SK-N-SH treated with all-trans-retinoic acid at 6 μM for 48 hours (cell line): ENCODE measurements at regions not wholly inside any gene's neighbourhood (a gene's known extent, or its start where the extent isn't known, plus 50 kb on each side); places are given as distances from the start of the nearest gene placed in this dataset.

ENCODE experiments used
- ATAC-seq: fragments of 200-7000 bp; cut with Tn5 transposase; 3 replicates; pipeline ENCODE4 v1.9.1; 2020; ENCODE audit warnings: mild to moderate bottlenecking, moderate library complexity
- ARNTL ChIP-seq: fragments of 450-650 bp; formaldehyde crosslinking; IDR thresholded peaks from 2 replicates; pipeline ENCODE4 v1.5.0; 2020; ENCODE audit warnings: low read depth, mild to moderate bottlenecking, moderate library complexity, borderline replicate concordance
- BACH2 ChIP-seq: fragments of 250-450 bp; sonication (Bioruptor Pico); IDR thresholded peaks from 2 replicates; pipeline ENCODE4 v1.9.0; 2021; ENCODE audit warnings: mild to moderate bottlenecking, borderline replicate concordance
- CSDC2 ChIP-seq: fragments of 250-450 bp; sonication (Bioruptor Pico); IDR thresholded peaks from 2 replicates; pipeline ENCODE4 v1.5.0; 2020; ENCODE audit warnings: mild to moderate bottlenecking, moderate library complexity
- CSRNP3 ChIP-seq: fragments of 250-450 bp; sonication (Bioruptor Pico); IDR thresholded peaks from 2 replicates; pipeline ENCODE4 v1.5.1; 2021; ENCODE audit warnings: mild to moderate bottlenecking, moderate library complexity
- ESRRG ChIP-seq: fragments of 250-450 bp; sonication (Bioruptor Pico); IDR thresholded peaks from 2 replicates; pipeline ENCODE4 v1.6.1; 2021; ENCODE audit warnings: mild to moderate bottlenecking
- GLIS3 ChIP-seq: fragments of 250-450 bp; sonication (Bioruptor Pico); IDR thresholded peaks from 2 replicates; pipeline ENCODE4 v1.5.0; 2020; ENCODE audit warnings: mild to moderate bottlenecking, moderate library complexity
- ISL1 ChIP-seq: fragments of 250-450 bp; sonication (Bioruptor Pico); IDR thresholded peaks from 2 replicates; pipeline ENCODE4 v2.1.2; 2022; ENCODE audit warnings: mild to moderate bottlenecking, moderate library complexity
- OSR1 ChIP-seq: fragments of 250-450 bp; sonication (Bioruptor Pico); IDR thresholded peaks from 2 replicates; pipeline ENCODE4 v1.8.0; 2022; ENCODE audit warnings: moderate library complexity, mild to moderate bottlenecking, inconsistent platforms
- POU6F1 ChIP-seq: fragments of 250-450 bp; sonication (Bioruptor Pico); IDR thresholded peaks from 2 replicates; pipeline ENCODE4 v1.8.0; 2021; ENCODE audit warnings: low read depth, mild to moderate bottlenecking, moderate library complexity, borderline replicate concordance
- PPARA ChIP-seq: fragments of 250-450 bp; sonication (Bioruptor Pico); IDR thresholded peaks from 2 replicates; pipeline ENCODE4 v1.5.0; 2020; ENCODE audit warnings: mild to moderate bottlenecking, borderline replicate concordance
- SNAI2 ChIP-seq: fragments of 250-450 bp; sonication (Bioruptor Pico); IDR thresholded peaks from 2 replicates; pipeline ENCODE4 v1.5.0; 2020; ENCODE audit warnings: mild to moderate bottlenecking, moderate library complexity
- TCF4 ChIP-seq: fragments of 250-450 bp; sonication (Bioruptor Pico); IDR thresholded peaks from 2 replicates; pipeline ENCODE4 v1.8.0; 2021; ENCODE audit warnings: mild to moderate bottlenecking, moderate library complexity, borderline replicate concordance
- TOX ChIP-seq: fragments of 250-450 bp; sonication (Bioruptor Pico); IDR thresholded peaks from 2 replicates; pipeline ENCODE4 v1.8.0; 2021; ENCODE audit warnings: mild to moderate bottlenecking, moderate library complexity, borderline replicate concordance
- ZC3H10 ChIP-seq: fragments of 250-450 bp; sonication (Bioruptor Pico); IDR thresholded peaks from 2 replicates; pipeline ENCODE4 v1.5.1; 2021; ENCODE audit warnings: mild to moderate bottlenecking, moderate library complexity
- ZFP3 ChIP-seq: fragments of 250-450 bp; sonication (Bioruptor Pico); IDR thresholded peaks from 2 replicates; pipeline ENCODE4 v1.5.0; 2020; ENCODE audit warnings: mild to moderate bottlenecking, moderate library complexity
- ZFP30 ChIP-seq: fragments of 450-650 bp; formaldehyde crosslinking; IDR thresholded peaks from 2 replicates; pipeline ENCODE4 v1.5.0; 2022; ENCODE audit warnings: mild to moderate bottlenecking, moderate library complexity
- ZNF565 ChIP-seq: fragments of 450-650 bp; formaldehyde crosslinking; conservative IDR thresholded peaks from 2 replicates; pipeline ENCODE4 v1.5.0; 2020; ENCODE audit warnings: low read depth, mild to moderate bottlenecking, moderate library complexity
- ZNF70 ChIP-seq: fragments of 450-650 bp; formaldehyde crosslinking; IDR thresholded peaks from 2 replicates; pipeline ENCODE4 v1.5.0; 2020; ENCODE audit warnings: mild to moderate bottlenecking, moderate library complexity
- ZNF8 ChIP-seq: fragments of 450-650 bp; formaldehyde crosslinking; IDR thresholded peaks from 2 replicates; pipeline ENCODE4 v1.5.0; 2020; ENCODE audit warnings: mild to moderate bottlenecking, moderate library complexity
- TF ChIP-seq, protein P1 (sequence below): fragments of 250-450 bp; sonication (Bioruptor Pico); IDR thresholded peaks from 2 replicates; pipeline ENCODE4 v1.5.1; 2020; ENCODE audit warnings: low read depth, mild to moderate bottlenecking, moderate library complexity
- TF ChIP-seq, protein P2 (sequence below): fragments of 250-450 bp; sonication (Bioruptor Pico); IDR thresholded peaks from 2 replicates; pipeline ENCODE4 v1.5.0; 2020; ENCODE audit warnings: mild to moderate bottlenecking, moderate library complexity
- TF ChIP-seq, protein P3 (sequence below): fragments of 250-450 bp; sonication (Bioruptor Pico); IDR thresholded peaks from 2 replicates; pipeline ENCODE4 v1.8.0; 2020; ENCODE audit warnings: mild to moderate bottlenecking, moderate library complexity, borderline replicate concordance

DNA sequence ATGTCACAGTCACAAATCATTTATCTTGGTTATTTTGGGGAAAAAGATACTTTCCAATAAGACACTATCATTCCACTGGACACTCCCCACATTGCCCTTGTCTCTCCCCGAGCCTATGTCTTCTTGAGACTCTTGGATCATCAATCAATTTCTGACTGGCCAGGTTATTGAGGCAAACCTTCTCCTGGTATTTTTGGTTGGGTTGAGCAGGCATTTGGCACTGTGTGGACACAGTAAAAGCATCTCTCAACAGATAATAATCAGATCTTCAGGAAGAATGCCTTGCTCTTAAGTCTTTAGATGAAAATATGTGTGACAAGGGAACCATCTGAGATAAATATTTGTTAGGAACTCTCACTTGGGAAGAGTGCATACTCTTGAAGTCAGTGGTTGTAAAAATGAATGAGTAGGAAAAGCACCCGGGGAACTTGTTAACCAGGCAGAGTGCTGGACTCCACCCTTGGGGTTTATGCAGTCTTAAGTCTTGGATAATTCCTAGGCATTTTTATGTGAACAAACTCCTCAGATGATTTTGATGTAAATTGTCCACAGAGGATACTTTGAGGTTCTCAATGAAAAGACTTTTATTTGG, 223.8 kb upstream of the CLINT1 start:
- peak; percentile 71 for ATAC-seq
- TF ChIP-seq CSRNP3, result no peak
- peak; percentile 71 for TF ChIP-seq ISL1
- no peak for TF ChIP-seq ZFP30 (CRISPR knock-in tag)
- TF ChIP-seq, all 23 proteins: peak for 1

- ATAC-seq, result no peak
- TF ChIP-seq CSDC2, result no peak
- no peak for TF ChIP-seq OSR1
- no peak for TF ChIP-seq GLIS3 (CRISPR knock-in tag)
- no peak for TF ChIP-seq ZFP3 (CRISPR knock-in tag)
- no peak for TF ChIP-seq PPARA
- no peak for TF ChIP-seq SNAI2
- TF ChIP-seq TOX (CRISPR knock-in tag), result no peak
- TF ChIP-seq, protein P1, sequence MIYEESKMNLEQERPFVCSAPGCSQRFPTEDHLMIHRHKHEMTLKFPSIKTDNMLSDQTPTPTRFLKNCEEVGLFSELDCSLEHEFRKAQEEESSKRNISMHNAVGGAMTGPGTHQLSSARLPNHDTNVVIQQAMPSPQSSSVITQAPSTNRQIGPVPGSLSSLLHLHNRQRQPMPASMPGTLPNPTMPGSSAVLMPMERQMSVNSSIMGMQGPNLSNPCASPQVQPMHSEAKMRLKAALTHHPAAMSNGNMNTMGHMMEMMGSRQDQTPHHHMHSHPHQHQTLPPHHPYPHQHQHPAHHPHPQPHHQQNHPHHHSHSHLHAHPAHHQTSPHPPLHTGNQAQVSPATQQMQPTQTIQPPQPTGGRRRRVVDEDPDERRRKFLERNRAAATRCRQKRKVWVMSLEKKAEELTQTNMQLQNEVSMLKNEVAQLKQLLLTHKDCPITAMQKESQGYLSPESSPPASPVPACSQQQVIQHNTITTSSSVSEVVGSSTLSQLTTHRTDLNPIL (CRISPR knock-in tag), result no peak
- no peak for TF ChIP-seq ZNF70 (CRISPR knock-in tag)
- TF ChIP-seq TCF4 (CRISPR knock-in tag), result no peak
- TF ChIP-seq ZC3H10 (CRISPR knock-in tag), result no peak
- TF ChIP-seq, protein P2, sequence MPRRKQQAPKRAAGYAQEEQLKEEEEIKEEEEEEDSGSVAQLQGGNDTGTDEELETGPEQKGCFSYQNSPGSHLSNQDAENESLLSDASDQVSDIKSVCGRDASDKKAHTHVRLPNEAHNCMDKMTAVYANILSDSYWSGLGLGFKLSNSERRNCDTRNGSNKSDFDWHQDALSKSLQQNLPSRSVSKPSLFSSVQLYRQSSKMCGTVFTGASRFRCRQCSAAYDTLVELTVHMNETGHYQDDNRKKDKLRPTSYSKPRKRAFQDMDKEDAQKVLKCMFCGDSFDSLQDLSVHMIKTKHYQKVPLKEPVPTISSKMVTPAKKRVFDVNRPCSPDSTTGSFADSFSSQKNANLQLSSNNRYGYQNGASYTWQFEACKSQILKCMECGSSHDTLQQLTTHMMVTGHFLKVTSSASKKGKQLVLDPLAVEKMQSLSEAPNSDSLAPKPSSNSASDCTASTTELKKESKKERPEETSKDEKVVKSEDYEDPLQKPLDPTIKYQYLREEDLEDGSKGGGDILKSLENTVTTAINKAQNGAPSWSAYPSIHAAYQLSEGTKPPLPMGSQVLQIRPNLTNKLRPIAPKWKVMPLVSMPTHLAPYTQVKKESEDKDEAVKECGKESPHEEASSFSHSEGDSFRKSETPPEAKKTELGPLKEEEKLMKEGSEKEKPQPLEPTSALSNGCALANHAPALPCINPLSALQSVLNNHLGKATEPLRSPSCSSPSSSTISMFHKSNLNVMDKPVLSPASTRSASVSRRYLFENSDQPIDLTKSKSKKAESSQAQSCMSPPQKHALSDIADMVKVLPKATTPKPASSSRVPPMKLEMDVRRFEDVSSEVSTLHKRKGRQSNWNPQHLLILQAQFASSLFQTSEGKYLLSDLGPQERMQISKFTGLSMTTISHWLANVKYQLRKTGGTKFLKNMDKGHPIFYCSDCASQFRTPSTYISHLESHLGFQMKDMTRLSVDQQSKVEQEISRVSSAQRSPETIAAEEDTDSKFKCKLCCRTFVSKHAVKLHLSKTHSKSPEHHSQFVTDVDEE, result no peak
- TF ChIP-seq ZNF8 (CRISPR knock-in tag), result no peak
- TF ChIP-seq POU6F1, result no peak
- TF ChIP-seq ARNTL (CRISPR knock-in tag), result no peak
- TF ChIP-seq, all 23 proteins: peak for 0
These were observed 221.2 kb upstream of the CLINT1 start for GRCh38 chr5:158080112-158080511.

DNA sequence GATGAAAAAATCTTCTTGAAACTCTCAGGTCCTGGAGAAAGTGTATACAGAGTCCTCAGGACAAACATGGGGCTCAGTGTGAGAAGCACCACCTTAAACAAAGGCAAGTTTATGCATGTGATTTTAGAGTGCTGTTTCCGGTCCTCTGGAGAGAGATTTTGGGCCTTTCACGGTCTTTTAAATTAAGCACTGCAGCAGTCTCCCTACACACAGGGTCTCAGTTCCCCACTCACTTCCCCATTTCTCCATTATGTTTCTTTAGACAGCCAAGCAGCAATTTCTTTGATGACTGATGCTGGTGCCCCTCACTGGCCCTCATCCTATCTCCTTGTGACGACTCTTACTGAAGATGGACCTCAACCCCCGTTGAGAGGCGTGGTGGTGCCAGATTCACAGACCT, 220.2 kb upstream of the CLINT1 start:
- no peak for ATAC-seq
- TF ChIP-seq TCF4 (CRISPR knock-in tag), result no peak
- no peak for TF ChIP-seq ZNF70 (CRISPR knock-in tag)

- ATAC-seq, result peak; percentile 97
- TF ChIP-seq ARNTL (CRISPR knock-in tag) (no peak), TOX (CRISPR knock-in tag) (no peak), ZFP3 (CRISPR knock-in tag) (no peak), TCF4 (CRISPR knock-in tag) (0 out of 2 replicates have a peak, but pooled peaks have one; percentile 10), ZFP30 (CRISPR knock-in tag) (no peak), ZNF565 (no peak), ZC3H10 (CRISPR knock-in tag) (no peak), ISL1 (peak; percentile 54), OSR1 (no peak), PPARA (no peak), POU6F1 (no peak), GLIS3 (CRISPR knock-in tag) (no peak), SNAI2 (no peak), CSRNP3 (no peak), ESRRG (no peak), BACH2 (CRISPR knock-in tag) (no peak)
- TF ChIP-seq, protein P3, sequence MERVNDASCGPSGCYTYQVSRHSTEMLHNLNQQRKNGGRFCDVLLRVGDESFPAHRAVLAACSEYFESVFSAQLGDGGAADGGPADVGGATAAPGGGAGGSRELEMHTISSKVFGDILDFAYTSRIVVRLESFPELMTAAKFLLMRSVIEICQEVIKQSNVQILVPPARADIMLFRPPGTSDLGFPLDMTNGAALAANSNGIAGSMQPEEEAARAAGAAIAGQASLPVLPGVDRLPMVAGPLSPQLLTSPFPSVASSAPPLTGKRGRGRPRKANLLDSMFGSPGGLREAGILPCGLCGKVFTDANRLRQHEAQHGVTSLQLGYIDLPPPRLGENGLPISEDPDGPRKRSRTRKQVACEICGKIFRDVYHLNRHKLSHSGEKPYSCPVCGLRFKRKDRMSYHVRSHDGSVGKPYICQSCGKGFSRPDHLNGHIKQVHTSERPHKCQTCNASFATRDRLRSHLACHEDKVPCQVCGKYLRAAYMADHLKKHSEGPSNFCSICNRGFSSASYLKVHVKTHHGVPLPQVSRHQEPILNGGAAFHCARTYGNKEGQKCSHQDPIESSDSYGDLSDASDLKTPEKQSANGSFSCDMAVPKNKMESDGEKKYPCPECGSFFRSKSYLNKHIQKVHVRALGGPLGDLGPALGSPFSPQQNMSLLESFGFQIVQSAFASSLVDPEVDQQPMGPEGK (CRISPR knock-in tag), result no peak
These were observed 216.2 kb upstream of the CLINT1 start for GRCh38 chr5:158074992-158075769.
